ENCODE measurements at regions not wholly inside any gene's neighbourhood (a gene's known extent, or its start where the extent isn't known, plus 50 kb on each side); places are given as distances from the start of the nearest gene placed in this dataset.
A peak's percentile ranks its signal among the peaks of the same experiment; 100 is the strongest.

DNA sequence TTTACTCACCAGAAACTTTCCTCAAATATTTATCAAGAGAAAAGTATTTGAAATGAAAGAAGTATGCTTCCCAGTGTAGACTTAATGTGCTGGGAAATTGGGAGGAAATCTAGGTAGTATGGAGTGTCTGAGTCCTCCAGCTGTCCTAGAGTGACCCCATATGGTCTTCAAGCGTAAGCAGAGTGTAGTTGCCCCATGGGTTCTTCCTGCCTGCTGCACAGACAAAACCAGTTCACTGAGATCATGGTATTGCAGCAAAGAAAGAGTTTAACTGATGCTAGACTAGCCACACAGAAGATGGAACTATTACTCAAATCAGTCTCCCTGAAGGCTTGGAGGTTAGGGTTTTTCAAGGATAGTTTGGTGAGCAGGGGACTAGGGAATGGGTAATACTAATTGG, 114.9 kb upstream of the PRLR start:
- no peak overlapping the region for H3K23ac ChIP-seq (ENCODE audit: low read length)
- no peaks in the 10 kb centered on the region for H3K9me3 ChIP-seq (ENCODE audit: insufficient read depth, low read depth, low read length)
- no peak overlapping the region for H2AK5ac ChIP-seq (ENCODE audit: low read length)
- H3K18ac ChIP-seq (ENCODE audit: low read length), result no peak overlapping the region
- no peak overlapping the region for H2BK120ac ChIP-seq (ENCODE audit: insufficient read depth, low read length, poor library complexity)
- no peak overlapping the region for H3K14ac ChIP-seq (ENCODE audit: low read length)
- no peak overlapping the region for H3K27ac ChIP-seq (ENCODE audit: low read depth, low read length)
- no peak overlapping the region for H2BK5ac ChIP-seq (ENCODE audit: low read depth, low read length, poor library complexity)
- H3K4me1 ChIP-seq (ENCODE audit: control insufficient read depth in 1 of 2, insufficient read depth in 2 of 2, low read length in 2 of 2), result peaks cover 0 to 2% of the 10 kb centered on the region in 2 experiments
- H4K8ac ChIP-seq (ENCODE audit: low read depth, low read length), result no peak overlapping the region
- H3K4ac ChIP-seq (ENCODE audit: low read depth, low read length), result no peak overlapping the region
- H3K79me1 ChIP-seq (ENCODE audit: low read length), result no peaks in the 10 kb centered on the region
- no peak overlapping the region for H3K4me3 ChIP-seq (ENCODE audit: low read depth, low read length)
- H3K4me2 ChIP-seq (ENCODE audit: low read length), result no peak overlapping the region
- no peaks in the 10 kb centered on the region for H3K79me2 ChIP-seq (ENCODE audit: control insufficient read depth, insufficient read depth, low read length, poor library complexity)
- no peaks in the 10 kb centered on the region for H3K36me3 ChIP-seq (ENCODE audit: control insufficient read depth in 1 of 2, insufficient read depth in 2 of 2, low read length in 2 of 2)
- no peak overlapping the region for H2AFZ ChIP-seq (ENCODE audit: insufficient read depth, low read length, poor library complexity)
- no peak overlapping the region for H3K9ac ChIP-seq (ENCODE audit: low read length)
- no peak overlapping the region for H4K12ac ChIP-seq (ENCODE audit: low read depth, low read length)
- DNase-seq, result peak; percentile 31 to 77
- no CpG with 5 or more reads among the region's 1 CpG for WGBS (ENCODE audit: extremely low coverage, insufficient coverage, insufficient read length)
- no peak overlapping the region for H4K91ac ChIP-seq (ENCODE audit: low read depth, low read length)
- no peak overlapping the region for H2BK12ac ChIP-seq (ENCODE audit: low read length)
- H3K27me3 ChIP-seq (ENCODE audit: insufficient read depth, low read length), result no peaks in the 10 kb centered on the region

GRCh38 chr5:35342664-35343063, 112.4 kb upstream of the PRLR start:
- Histone ChIP-seq H3K79me1 (ENCODE audit: low read length) (peaks cover 4% of the 10 kb centered on the region), H3K36me3 (ENCODE audit: control insufficient read depth in 1 of 2, insufficient read depth in 2 of 2, low read length in 2 of 2) (no peaks in the 10 kb centered on the region), H4K91ac (ENCODE audit: low read depth, low read length) (no peak overlapping the region), H4K12ac (ENCODE audit: low read depth, low read length) (no peak overlapping the region), H3K14ac (ENCODE audit: low read length) (no peak overlapping the region), H2BK12ac (ENCODE audit: low read length) (no peak overlapping the region), H4K8ac (ENCODE audit: low read depth, low read length) (peak overlapping the region; percentile 38), H2AFZ (ENCODE audit: insufficient read depth, low read length, poor library complexity) (no peak overlapping the region), H2BK120ac (ENCODE audit: insufficient read depth, low read length, poor library complexity) (no peak overlapping the region), H3K4me1 (ENCODE audit: control insufficient read depth in 1 of 2, insufficient read depth in 2 of 2, low read length in 2 of 2) (peaks cover 4 to 6% of the 10 kb centered on the region in 2 experiments), H2BK5ac (ENCODE audit: low read depth, low read length, poor library complexity) (peak overlapping the region; percentile 49), H3K18ac (ENCODE audit: low read length) (peak overlapping the region; percentile 65), H3K9ac (ENCODE audit: low read length) (no peak overlapping the region), H3K4me2 (ENCODE audit: low read length) (no peak overlapping the region), H2AK5ac (ENCODE audit: low read length) (no peak overlapping the region), H3K4ac (ENCODE audit: low read depth, low read length) (no peak overlapping the region), H3K27me3 (ENCODE audit: insufficient read depth, low read length) (no peaks in the 10 kb centered on the region), H3K27ac (ENCODE audit: low read depth, low read length) (no peak overlapping the region), H3K23ac (ENCODE audit: low read length) (no peak overlapping the region), H3K9me3 (ENCODE audit: insufficient read depth, low read depth, low read length) (peaks cover 3% of the 10 kb centered on the region), H3K79me2 (ENCODE audit: control insufficient read depth, insufficient read depth, low read length, poor library complexity) (no peaks in the 10 kb centered on the region), H3K4me3 (ENCODE audit: low read depth, low read length) (no peak overlapping the region)
- peak; percentile 36 to 78 for DNase-seq

GRCh38 chr5:35341189-35341588, 110.9 kb upstream of the PRLR start:
- Histone ChIP-seq H4K91ac (ENCODE audit: low read depth, low read length) (no peak overlapping the region), H3K36me3 (ENCODE audit: control insufficient read depth in 1 of 2, insufficient read depth in 2 of 2, low read length in 2 of 2) (no peaks in the 10 kb centered on the region), H3K18ac (ENCODE audit: low read length) (no peak overlapping the region), H3K4me1 (ENCODE audit: control insufficient read depth in 1 of 2, insufficient read depth in 2 of 2, low read length in 2 of 2) (peaks cover 4 to 6% of the 10 kb centered on the region in 2 experiments), H2AFZ (ENCODE audit: insufficient read depth, low read length, poor library complexity) (no peak overlapping the region), H2BK5ac (ENCODE audit: low read depth, low read length, poor library complexity) (no peak overlapping the region), H4K8ac (ENCODE audit: low read depth, low read length) (no peak overlapping the region), H3K27ac (ENCODE audit: low read depth, low read length) (no peak overlapping the region), H3K27me3 (ENCODE audit: insufficient read depth, low read length) (no peaks in the 10 kb centered on the region), H2BK120ac (ENCODE audit: insufficient read depth, low read length, poor library complexity) (no peak overlapping the region), H3K79me1 (ENCODE audit: low read length) (peaks cover 6% of the 10 kb centered on the region), H2AK5ac (ENCODE audit: low read length) (no peak overlapping the region), H3K9me3 (ENCODE audit: insufficient read depth, low read depth, low read length) (peaks cover 3% of the 10 kb centered on the region), H3K4ac (ENCODE audit: low read depth, low read length) (no peak overlapping the region), H2BK12ac (ENCODE audit: low read length) (no peak overlapping the region), H3K4me2 (ENCODE audit: low read length) (no peak overlapping the region), H3K9ac (ENCODE audit: low read length) (no peak overlapping the region), H4K12ac (ENCODE audit: low read depth, low read length) (no peak overlapping the region), H3K79me2 (ENCODE audit: control insufficient read depth, insufficient read depth, low read length, poor library complexity) (no peaks in the 10 kb centered on the region), H3K23ac (ENCODE audit: low read length) (no peak overlapping the region), H3K4me3 (ENCODE audit: low read depth, low read length) (no peak overlapping the region), H3K14ac (ENCODE audit: low read length) (no peak overlapping the region)
- no CpG with 5 or more reads among the region's 1 CpG for whole genome bisulfite sequencing (ENCODE audit: extremely low coverage, insufficient coverage, insufficient read length)
- peak in 1 of 2 donors; percentile 54 for DNase-seq

DNA sequence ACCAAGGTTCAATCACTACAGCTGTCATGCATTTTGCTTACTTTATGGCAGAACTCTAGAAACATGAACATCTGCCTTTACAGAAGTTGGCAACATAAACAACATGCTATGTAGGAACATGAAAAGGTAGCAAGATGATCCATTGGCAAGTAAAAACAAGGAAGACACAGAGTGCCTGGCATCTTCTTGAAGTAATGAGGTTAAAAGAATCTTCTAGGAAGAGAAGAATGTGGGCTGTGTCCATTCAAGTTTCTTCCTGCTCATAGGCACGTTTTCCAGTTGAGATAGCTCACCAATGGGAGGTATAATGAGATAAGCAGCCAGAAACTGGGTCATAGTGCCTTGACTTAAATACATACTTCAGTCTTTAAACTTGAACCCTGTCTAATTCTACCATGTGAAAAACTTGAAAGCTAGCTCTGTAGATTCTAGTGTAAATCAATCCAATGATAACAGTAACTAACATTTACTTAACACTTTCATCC, 109.4 kb upstream of the PRLR start:
- no CpG with 5 or more reads among the region's 1 CpG for WGBS (ENCODE audit: extremely low coverage, insufficient coverage, insufficient read length)
- Histone ChIP-seq H4K8ac (ENCODE audit: low read depth, low read length) (no peak overlapping the region), H3K79me2 (ENCODE audit: control insufficient read depth, insufficient read depth, low read length, poor library complexity) (no peaks in the 10 kb centered on the region), H3K4me3 (ENCODE audit: low read depth, low read length) (no peak overlapping the region), H2BK5ac (ENCODE audit: low read depth, low read length, poor library complexity) (no peak overlapping the region), H3K9ac (ENCODE audit: low read length) (no peak overlapping the region), H3K14ac (ENCODE audit: low read length) (no peak overlapping the region), H3K27me3 (ENCODE audit: insufficient read depth, low read length) (no peaks in the 10 kb centered on the region), H3K18ac (ENCODE audit: low read length) (no peak overlapping the region), H3K4me1 (ENCODE audit: control insufficient read depth in 1 of 2, insufficient read depth in 2 of 2, low read length in 2 of 2) (peaks cover 4 to 6% of the 10 kb centered on the region in 2 experiments), H3K79me1 (ENCODE audit: low read length) (peaks cover 6% of the 10 kb centered on the region), H4K12ac (ENCODE audit: low read depth, low read length) (no peak overlapping the region), H3K23ac (ENCODE audit: low read length) (no peak overlapping the region), H2BK120ac (ENCODE audit: insufficient read depth, low read length, poor library complexity) (no peak overlapping the region), H3K36me3 (ENCODE audit: control insufficient read depth in 1 of 2, insufficient read depth in 2 of 2, low read length in 2 of 2) (no peaks in the 10 kb centered on the region), H3K27ac (ENCODE audit: low read depth, low read length) (no peak overlapping the region), H2AK5ac (ENCODE audit: low read length) (no peak overlapping the region), H2AFZ (ENCODE audit: insufficient read depth, low read length, poor library complexity) (no peak overlapping the region), H3K9me3 (ENCODE audit: insufficient read depth, low read depth, low read length) (peaks cover 3% of the 10 kb centered on the region), H2BK12ac (ENCODE audit: low read length) (no peak overlapping the region), H3K4ac (ENCODE audit: low read depth, low read length) (no peak overlapping the region), H4K91ac (ENCODE audit: low read depth, low read length) (no peak overlapping the region), H3K4me2 (ENCODE audit: low read length) (no peak overlapping the region)
- peak; percentile 53 to 78 for DNase-seq

Measured in trophoblast cell (in vitro differentiated cells and primary cell).